Spleen (tissue), 11 donors: ENCODE measurements at regions not wholly inside any gene's neighbourhood (a gene's known extent, or its start where the extent isn't known, plus 50 kb on each side); places are given as distances from the start of the nearest gene placed in this dataset.

Source experiments
- DNase-seq: peaks from one replicate; pipeline ENCODE4 v3.0.0-alpha.2; 2020
- H3K27ac ChIP-seq, 8 donors: fragments of 200-600 bp; sonication (generic) in 7 of 8; 1 replicate in 4 of 8; 2 replicates in 4 of 8; pipeline versions ENCODE4 v1.5.0 to v1.8.0; 2016 to 2021; ENCODE audit warnings: inconsistent platforms in 4 of 8, mild to moderate bottlenecking in 4 of 8, moderate library complexity in 1 of 8
- H3K27me3 ChIP-seq, 7 donors: fragments of 200-600 bp; sonication (generic) in 6 of 7; replicated peaks in 1 of 7; 1 replicate in 4 of 7; 2 replicates in 3 of 7; pipeline versions ENCODE4 v1.5.0 to v1.8.0; 2016 to 2021; ENCODE audit warnings: inconsistent platforms in 3 of 7, mild to moderate bottlenecking in 1 of 7
- H3K36me3 ChIP-seq, 6 donors: fragments of 200-600 bp; sonication (generic) in 5 of 6; 1 replicate in 4 of 6; 2 replicates in 2 of 6; pipeline versions ENCODE4 v1.5.0 to v1.8.0; 2016 to 2021; ENCODE audit warnings: inconsistent platforms in 2 of 6
- H3K4me1 ChIP-seq, 6 donors: fragments of 200-600 bp; sonication (generic) in 5 of 6; 1 replicate in 3 of 6; 2 replicates in 3 of 6; pipeline versions ENCODE4 v1.5.0 to v1.8.0; 2016 to 2021; ENCODE audit warnings: inconsistent platforms in 3 of 6
- H3K4me3 ChIP-seq, 8 donors: fragments of 200-600 bp; sonication (generic) in 7 of 8; 1 replicate in 4 of 8; 2 replicates in 4 of 8; pipeline versions ENCODE4 v1.5.0 to v1.8.0; 2016 to 2021; ENCODE audit warnings: inconsistent platforms in 4 of 8, mild to moderate bottlenecking in 4 of 8, moderate library complexity in 2 of 8
- H3K9me3 ChIP-seq, 8 donors: fragments of 200-600 bp; sonication (generic) in 7 of 8; 1 replicate in 4 of 8; 2 replicates in 4 of 8; pipeline versions ENCODE4 v1.5.0 to v1.8.0; 2016 to 2021; ENCODE audit warnings: inconsistent platforms in 4 of 8
- POLR2A ChIP-seq, 3 donors: fragments of 450-650 bp; IDR thresholded peaks; one replicate each; pipeline ENCODE4 v1.5.1; 2017; ENCODE audit warnings: antibody characterized with exemption in 3 of 3, mild to moderate bottlenecking in 1 of 3
- POLR2AphosphoS5 ChIP-seq, 3 donors: sonication (generic); formaldehyde crosslinking; IDR thresholded peaks; one replicate each; pipeline ENCODE4 v1.5.1; 2017; ENCODE audit warnings: antibody characterized with exemption in 3 of 3
- WGBS, 5 donors: extraction: QIAGEN DNeasy Blood & Tissue Kit in 3 of 5; methylation state at CpG; one replicate each; pipeline versions ENCODE4 v1.1.5 to v1.1.7; 2013 to 2018; 5-methylcytosine and 5-hydroxymethylcytosine counted together
- intact Hi-C: fragments of 100-400 bp; cut with DNase I; formaldehyde crosslinking; loops from one replicate; pipeline ENCODE4 v1.15.0; 2023; ENCODE audit warnings: low total_unique reads
- TF ChIP-seq, protein P1 (sequence below), 11 experiments: fragments of 200-600 bp in 7 of 11; fragments of 450-650 bp in 4 of 11; sonication (generic) in 4 of 11; IDR thresholded peaks in 8 of 11; conservative IDR thresholded peaks in 3 of 11; 1 replicate in 7 of 11; 2 replicates in 4 of 11; pipeline versions ENCODE4 v1.4.0 to v1.8.0; 2016 to 2021; ENCODE audit warnings: antibody characterized with exemption in 11 of 11, inconsistent platforms in 4 of 11, mild to moderate bottlenecking in 1 of 11
- donor health status: healthy with polysubstance abuse.
- donor health status: DM: no; HTN: no; CAD: no; lungs with moderate emphysema.
- donor health status: DM: no; HTN: no; CAD: no.
- donor health status: Bipolar disorder and iron deficiency.
- donor health status: healthy.
- donor health status: DM: no; HTN: no; CAD: no.
- donor health status: DM: yes; HTN: yes; CAD: no.

- intact Hi-C loops, result no loop called here
- no peak overlapping the region for H3K4me3 ChIP-seq
- no peaks in the 10 kb centered on the region for H3K27me3 ChIP-seq
- H3K9me3 ChIP-seq, result no peaks in the 10 kb centered on the region
- no peaks in the 10 kb centered on the region for H3K36me3 ChIP-seq
- no peaks in the 10 kb centered on the region for H3K4me1 ChIP-seq
- WGBS, 5 donors, result 67 to 83% (median 73%) methylated on average over 14 to 15 of the region's 15 CpGs
- DNase-seq, result no peak
- H3K27ac ChIP-seq, result no peak overlapping the region
- TF ChIP-seq, protein P1, sequence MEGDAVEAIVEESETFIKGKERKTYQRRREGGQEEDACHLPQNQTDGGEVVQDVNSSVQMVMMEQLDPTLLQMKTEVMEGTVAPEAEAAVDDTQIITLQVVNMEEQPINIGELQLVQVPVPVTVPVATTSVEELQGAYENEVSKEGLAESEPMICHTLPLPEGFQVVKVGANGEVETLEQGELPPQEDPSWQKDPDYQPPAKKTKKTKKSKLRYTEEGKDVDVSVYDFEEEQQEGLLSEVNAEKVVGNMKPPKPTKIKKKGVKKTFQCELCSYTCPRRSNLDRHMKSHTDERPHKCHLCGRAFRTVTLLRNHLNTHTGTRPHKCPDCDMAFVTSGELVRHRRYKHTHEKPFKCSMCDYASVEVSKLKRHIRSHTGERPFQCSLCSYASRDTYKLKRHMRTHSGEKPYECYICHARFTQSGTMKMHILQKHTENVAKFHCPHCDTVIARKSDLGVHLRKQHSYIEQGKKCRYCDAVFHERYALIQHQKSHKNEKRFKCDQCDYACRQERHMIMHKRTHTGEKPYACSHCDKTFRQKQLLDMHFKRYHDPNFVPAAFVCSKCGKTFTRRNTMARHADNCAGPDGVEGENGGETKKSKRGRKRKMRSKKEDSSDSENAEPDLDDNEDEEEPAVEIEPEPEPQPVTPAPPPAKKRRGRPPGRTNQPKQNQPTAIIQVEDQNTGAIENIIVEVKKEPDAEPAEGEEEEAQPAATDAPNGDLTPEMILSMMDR (IDR thresholded peaks at IDR 0.05 in 8 of 11, conservative IDR thresholded peaks at IDR 0.05 in 3 of 11), result no peak
- TF ChIP-seq POLR2AphosphoS5 (IDR thresholded peaks at IDR 0.05) (no peak), POLR2A (IDR thresholded peaks at IDR 0.05) (no peak)
Measured at GRCh38 chr5:5605170-5605764, 182.8 kb downstream of the ICE1 start.

GRCh38 chr5:5602554-5602953 is 180.1 kb downstream of the ICE1 start:
- 88 to 100% (median 97%) methylated on average over 1 of the region's 1 CpG for WGBS, 5 donors

DNA sequence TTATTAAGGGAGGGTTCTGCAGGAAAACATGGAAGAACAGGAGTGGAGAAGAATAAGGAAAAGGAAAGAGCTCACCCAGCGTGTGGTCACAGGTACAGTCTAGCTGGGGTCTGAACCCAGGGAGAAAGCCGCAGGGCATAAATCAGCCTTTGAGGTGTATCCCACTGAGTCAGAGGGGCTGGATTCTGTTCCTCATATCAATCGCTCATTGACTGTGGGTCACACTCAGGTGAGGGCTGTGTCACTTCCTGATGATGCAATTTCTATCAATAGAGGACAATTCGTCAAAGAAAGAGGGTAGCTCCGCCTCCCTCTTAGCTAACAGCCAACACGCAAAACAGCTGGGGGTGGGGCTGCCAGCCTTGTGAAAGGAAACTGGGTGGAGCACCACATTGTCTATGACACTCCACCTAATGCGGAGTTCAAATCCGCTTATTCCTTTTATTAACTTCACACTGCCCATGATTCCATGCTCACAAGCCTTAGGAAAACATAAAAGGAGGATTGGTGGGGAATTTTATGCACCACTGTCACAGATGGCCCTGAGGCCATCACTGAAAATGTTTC is 176.2 kb downstream of the ICE1 start:
- H3K9me3 ChIP-seq, result no peaks in the 10 kb centered on the region
- H3K27ac ChIP-seq, result no peak overlapping the region
- H3K36me3 ChIP-seq, result no peaks in the 10 kb centered on the region
- H3K27me3 ChIP-seq, result no peaks in the 10 kb centered on the region
- no peak overlapping the region for H3K4me3 ChIP-seq
- H3K4me1 ChIP-seq, result no peaks in the 10 kb centered on the region
- 83 to 92% (median 86%) methylated on average over 8 of the region's 8 CpGs for WGBS, 5 donors
- intact Hi-C loops, result no loop called here
- no peak for DNase-seq
- TF ChIP-seq POLR2A (IDR thresholded peaks at IDR 0.05) (no peak), POLR2AphosphoS5 (IDR thresholded peaks at IDR 0.05) (no peak)
- TF ChIP-seq, protein P1 (IDR thresholded peaks at IDR 0.05 in 8 of 11, conservative IDR thresholded peaks at IDR 0.05 in 3 of 11), result no peak

More at GRCh38 chr5:5602554-5602953, 180.1 kb downstream of the ICE1 start:
- no peak for DNase-seq
- intact Hi-C loops, result no loop called here
- no peak overlapping the region for H3K4me3 ChIP-seq
- no peak overlapping the region for H3K27ac ChIP-seq
- H3K27me3 ChIP-seq, result no peaks in the 10 kb centered on the region
- TF ChIP-seq POLR2A (IDR thresholded peaks at IDR 0.05) (no peak), POLR2AphosphoS5 (IDR thresholded peaks at IDR 0.05) (no peak)
- TF ChIP-seq, protein P1 (IDR thresholded peaks at IDR 0.05 in 8 of 11, conservative IDR thresholded peaks at IDR 0.05 in 3 of 11), result no peak
- H3K4me1 ChIP-seq, result no peaks in the 10 kb centered on the region
- no peaks in the 10 kb centered on the region for H3K36me3 ChIP-seq
- H3K9me3 ChIP-seq, result no peaks in the 10 kb centered on the region

DNA sequence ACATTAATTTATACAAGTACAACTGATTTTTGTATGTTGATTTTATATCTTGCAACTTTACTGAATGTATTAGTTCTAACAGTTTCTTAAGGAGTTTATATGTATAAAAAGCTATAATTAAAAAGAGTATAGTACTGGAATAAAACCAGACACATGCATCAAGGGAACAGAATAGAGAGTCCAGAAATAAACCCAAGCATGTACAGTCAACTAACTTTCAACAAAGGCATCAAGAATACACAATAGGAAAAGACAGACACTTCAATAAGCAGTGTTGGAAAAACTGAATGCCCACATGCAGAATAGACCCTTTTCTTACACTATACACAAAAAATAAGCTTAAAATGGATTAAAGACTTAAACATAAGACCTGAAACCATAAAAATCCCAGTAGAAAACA is 170.9 kb downstream of the ICE1 start:
- Histone ChIP-seq H3K27ac (no peak overlapping the region), H3K4me1 (no peaks in the 10 kb centered on the region), H3K27me3 (no peaks in the 10 kb centered on the region), H3K36me3 (no peaks in the 10 kb centered on the region), H3K4me3 (no peak overlapping the region), H3K9me3 (no peaks in the 10 kb centered on the region)
- TF ChIP-seq POLR2A (IDR thresholded peaks at IDR 0.05) (no peak), POLR2AphosphoS5 (IDR thresholded peaks at IDR 0.05) (no peak)
- TF ChIP-seq, protein P1 (IDR thresholded peaks at IDR 0.05 in 8 of 11, conservative IDR thresholded peaks at IDR 0.05 in 3 of 11), result no peak
- DNase-seq, result no peak
- intact Hi-C loops, result no loop called here
